Activated CD4-positive, alpha-beta T cell treated with anti-CD3 and anti-CD28 coated beads for 36 hours (primary cell): ENCODE measurements at regions not wholly inside any gene's neighbourhood (a gene's known extent, or its start where the extent isn't known, plus 50 kb on each side); places are given as distances from the start of the nearest gene placed in this dataset.

Source experiments
- ATAC-seq: fragments of 200-7000 bp; cut with Tn5 transposase; one replicate; pipeline ENCODE4 v1.10.0; 2021; ENCODE audit warnings: mild to moderate bottlenecking, moderate library complexity
- CTCF ChIA-PET: fragments of 350-600 bp; sonication (Branson Sonifier 250); formaldehyde crosslinking; loops from one replicate; lab custom pipeline; 2021; ENCODE audit warnings: antibody characterized with exemption; lab: Charles Lee
- POLR2A ChIA-PET: fragments of 350-600 bp; sonication (Branson Sonifier 250); formaldehyde crosslinking; loops from one replicate; lab custom pipeline; 2021; ENCODE audit warnings: antibody characterized with exemption, inconsistent platforms; lab: Charles Lee
- DNase-seq: peaks from one replicate; pipeline ENCODE4 v3.0.0-alpha.2; 2020
- H3K27ac Mint-ChIP-seq: one replicate; pipeline ENCODE4 v1.8.0; 2021; ENCODE audit warnings: mixed read lengths
- H3K27me3 Mint-ChIP-seq: one replicate; pipeline ENCODE4 v1.8.0; 2021; ENCODE audit warnings: mixed read lengths
- H3K36me3 Mint-ChIP-seq: one replicate; pipeline ENCODE4 v1.8.0; 2021; ENCODE audit warnings: low read depth, mixed read lengths
- H3K4me1 Mint-ChIP-seq: one replicate; pipeline ENCODE4 v1.8.0; 2021; ENCODE audit warnings: mixed read lengths
- H3K4me3 Mint-ChIP-seq: one replicate; pipeline ENCODE4 v1.8.0; 2021; ENCODE audit warnings: mild to moderate bottlenecking, moderate library complexity, mixed read lengths
- H3K9me3 Mint-ChIP-seq: one replicate; pipeline ENCODE4 v1.8.0; 2021; ENCODE audit warnings: low read depth, mixed read lengths
- intact Hi-C, 2 experiments: fragments of 100-400 bp; cut with DNase I in 1 of 2; cut with micrococcal nuclease in 1 of 2; formaldehyde crosslinking; loops; one replicate each; pipeline versions ENCODE4 v1.14.2 to v1.15.1; 2022 to 2024; cut with DNase I, micrococcal nuclease

GRCh38 chr16:8217201-8217600 is 373.1 kb downstream of the TMEM114 start:
- ChIA-PET POLR2A (no interaction called here), CTCF (no interaction called here)
- no peak for DNase-seq
- ATAC-seq, result no peak
- intact Hi-C loops, result no loop called here
- Mint-ChIP-seq H3K4me3 (no peak overlapping the region), H3K4me1 (no peaks in the 10 kb centered on the region), H3K9me3 (peaks cover 21% of the 10 kb centered on the region), H3K27me3 (no peaks in the 10 kb centered on the region), H3K36me3 (no peaks in the 10 kb centered on the region), H3K27ac (no peak overlapping the region)

DNA sequence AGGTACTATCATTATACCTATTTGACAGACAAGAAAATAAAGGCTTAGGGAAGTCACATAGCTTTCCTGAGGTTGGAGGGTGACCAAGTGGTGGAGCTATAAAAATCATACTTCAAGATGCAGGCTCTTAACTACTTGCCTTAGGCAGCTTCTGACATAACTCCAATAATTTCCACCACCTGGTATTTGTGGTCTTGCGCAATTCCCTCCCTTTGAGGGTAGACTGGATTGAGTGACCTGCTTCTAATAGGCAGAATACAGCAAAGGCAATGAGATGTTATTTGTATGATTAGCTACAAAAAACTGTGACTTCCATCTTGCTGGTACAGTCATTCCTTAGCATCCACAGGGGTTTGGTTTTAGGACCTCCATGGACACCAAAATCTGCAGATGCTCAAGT is 385.5 kb downstream of the TMEM114 start:
- ChIA-PET POLR2A (no interaction called here), CTCF (no interaction called here)
- H3K27ac Mint-ChIP-seq, result no peak overlapping the region
- H3K4me3 Mint-ChIP-seq, result no peak overlapping the region
- no peaks in the 10 kb centered on the region for H3K36me3 Mint-ChIP-seq
- no peaks in the 10 kb centered on the region for H3K27me3 Mint-ChIP-seq
- DNase-seq (no peak), ATAC-seq (no peak)
- intact Hi-C loops, result no loop called here
- peaks cover 6% of the 10 kb centered on the region for H3K9me3 Mint-ChIP-seq
- no peaks in the 10 kb centered on the region for H3K4me1 Mint-ChIP-seq

DNA sequence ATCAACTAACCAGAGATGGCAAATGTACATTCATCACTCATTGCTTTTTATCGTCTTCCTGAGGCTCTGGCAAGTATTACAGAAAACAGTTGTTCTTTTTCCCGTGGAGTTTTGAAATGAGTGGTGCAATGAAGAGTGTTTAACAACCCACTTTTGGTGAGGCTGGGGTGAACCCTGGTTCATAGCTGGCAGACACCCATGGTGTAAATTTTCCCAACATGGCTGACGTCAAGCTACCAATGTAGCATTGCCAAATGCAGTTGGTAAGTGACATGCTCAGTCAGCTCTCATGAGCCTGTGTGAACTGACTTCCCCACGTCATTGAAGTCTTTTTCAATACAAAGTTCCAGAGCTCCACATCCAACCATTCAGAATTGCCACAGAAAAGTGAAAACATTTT is 386.2 kb downstream of the TMEM114 start:
- CTCF ChIA-PET, result no interaction called here
- POLR2A ChIA-PET, result no interaction called here

DNA sequence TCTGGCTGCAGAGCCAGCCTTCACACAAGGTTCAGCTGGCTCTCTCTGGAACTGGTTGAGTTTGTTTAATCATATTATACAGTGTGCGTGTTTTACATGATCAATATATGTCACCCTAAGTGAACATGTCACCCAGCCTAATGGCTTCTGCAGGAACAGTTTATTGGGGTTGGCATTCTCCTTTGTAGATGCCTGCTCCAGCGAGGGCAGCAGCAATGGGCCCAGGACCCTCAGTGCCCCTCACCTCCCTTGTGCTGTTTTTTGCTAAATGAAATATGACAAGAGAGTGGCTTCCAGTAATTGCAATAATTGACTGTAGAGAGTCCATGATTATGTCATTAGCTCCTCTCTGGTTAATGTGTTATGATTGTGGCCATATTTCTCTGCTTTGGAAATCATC is 387.2 kb downstream of the TMEM114 start:
- no peaks in the 10 kb centered on the region for H3K4me1 Mint-ChIP-seq
- no peak for DNase-seq
- no peaks in the 10 kb centered on the region for H3K36me3 Mint-ChIP-seq
- peaks cover 6% of the 10 kb centered on the region for H3K9me3 Mint-ChIP-seq
- ChIA-PET POLR2A (no interaction called here), CTCF (no interaction called here)
- intact Hi-C loops, result no loop called here
- no peak overlapping the region for H3K4me3 Mint-ChIP-seq
- no peak for ATAC-seq
- no peak overlapping the region for H3K27ac Mint-ChIP-seq
- no peaks in the 10 kb centered on the region for H3K27me3 Mint-ChIP-seq

More for the DNA sequence above, 386.2 kb downstream of the TMEM114 start:
- DNase-seq (no peak), ATAC-seq (no peak)
- Mint-ChIP-seq H3K27ac (no peak overlapping the region), H3K4me3 (no peak overlapping the region), H3K27me3 (no peaks in the 10 kb centered on the region), H3K9me3 (peaks cover 6% of the 10 kb centered on the region), H3K4me1 (no peaks in the 10 kb centered on the region), H3K36me3 (no peaks in the 10 kb centered on the region)
- intact Hi-C loops, result no loop called here

- intact Hi-C loops, result no loop called here
- ChIA-PET CTCF (no interaction called here), POLR2A (no interaction called here)
- no peak for ATAC-seq
- no peaks in the 10 kb centered on the region for H3K36me3 Mint-ChIP-seq
- peaks cover 6% of the 10 kb centered on the region for H3K9me3 Mint-ChIP-seq
- no peak overlapping the region for H3K4me3 Mint-ChIP-seq
- DNase-seq, result no peak
- H3K27me3 Mint-ChIP-seq, result no peaks in the 10 kb centered on the region
- no peak overlapping the region for H3K27ac Mint-ChIP-seq
- no peaks in the 10 kb centered on the region for H3K4me1 Mint-ChIP-seq
Observed at GRCh38 chr16:8200839-8201238, 389.5 kb downstream of the TMEM114 start.

- intact Hi-C loops, result no loop called here
- ChIA-PET POLR2A (no interaction called here), CTCF (no interaction called here)
- Mint-ChIP-seq H3K27ac (no peak overlapping the region), H3K27me3 (no peaks in the 10 kb centered on the region), H3K36me3 (no peaks in the 10 kb centered on the region), H3K9me3 (peaks cover 6% of the 10 kb centered on the region), H3K4me3 (no peak overlapping the region), H3K4me1 (no peaks in the 10 kb centered on the region)
- DNase-seq (no peak), ATAC-seq (no peak)
Observed at GRCh38 chr16:8199390-8199789, 390.9 kb downstream of the TMEM114 start.

- no peak overlapping the region for H3K27ac Mint-ChIP-seq
- peaks cover 10% of the 10 kb centered on the region for H3K9me3 Mint-ChIP-seq
- ChIA-PET CTCF (interaction anchor here (0.7 kb wide), 1 partner anchor 75 kb away, joined by 3 read pairs; no protein-coding TSS in a partner anchor), POLR2A (no interaction called here)
- H3K4me1 Mint-ChIP-seq, result no peaks in the 10 kb centered on the region
- DNase-seq (peak; percentile 6), ATAC-seq (no peak)
- no peak overlapping the region for H3K4me3 Mint-ChIP-seq
- intact Hi-C loops, result no loop called here
- no peaks in the 10 kb centered on the region for H3K27me3 Mint-ChIP-seq
- H3K36me3 Mint-ChIP-seq, result no peaks in the 10 kb centered on the region
Observed at GRCh38 chr16:8194794-8195193, 395.5 kb downstream of the TMEM114 start.

GRCh38 chr16:8188841-8189240 is 401.5 kb downstream of the TMEM114 start:
- POLR2A ChIA-PET, result no interaction called here
- H3K4me1 Mint-ChIP-seq, result no peaks in the 10 kb centered on the region
- CTCF ChIA-PET, result no interaction called here
- H3K9me3 Mint-ChIP-seq, result peaks cover 12% of the 10 kb centered on the region
- DNase-seq (no peak), ATAC-seq (no peak)
- H3K27ac Mint-ChIP-seq, result no peak overlapping the region
- no peak overlapping the region for H3K4me3 Mint-ChIP-seq
- intact Hi-C loops, result no loop called here
- no peaks in the 10 kb centered on the region for H3K27me3 Mint-ChIP-seq
- H3K36me3 Mint-ChIP-seq, result no peaks in the 10 kb centered on the region

- CTCF ChIA-PET, result interaction anchor here (0.8 kb wide), 1 partner anchor 80 kb away, joined by 3 read pairs; no protein-coding TSS in a partner anchor
- Mint-ChIP-seq H3K4me3 (no peak overlapping the region), H3K4me1 (no peaks in the 10 kb centered on the region), H3K36me3 (no peaks in the 10 kb centered on the region), H3K27me3 (no peaks in the 10 kb centered on the region), H3K9me3 (peaks cover 18% of the 10 kb centered on the region), H3K27ac (no peak overlapping the region)
- intact Hi-C loops, result no loop called here
- DNase-seq (no peak), ATAC-seq (no peak)
- POLR2A ChIA-PET, result no interaction called here
Observed at GRCh38 chr16:8187782-8188372, 402.4 kb downstream of the TMEM114 start.

DNA sequence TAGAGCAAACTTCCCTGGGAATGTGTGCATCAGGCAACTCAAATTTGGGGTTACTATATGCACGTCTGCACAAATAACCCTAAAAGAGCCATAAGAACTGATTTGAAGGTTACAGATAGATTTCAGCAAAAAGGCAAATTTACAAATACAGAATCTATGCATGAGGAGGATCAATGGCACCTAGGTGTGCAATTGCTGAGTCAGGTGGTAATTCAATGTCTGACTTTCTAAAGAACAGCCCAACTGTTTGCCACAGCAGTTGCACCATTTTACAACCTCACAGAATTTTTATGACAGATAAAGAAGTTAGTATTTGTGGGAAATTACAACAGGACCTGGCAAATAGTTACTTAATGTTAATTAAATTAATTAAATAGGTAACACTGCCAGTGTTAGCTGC is 405.5 kb downstream of the TMEM114 start:
- DNase-seq (no peak), ATAC-seq (no peak)
- Mint-ChIP-seq H3K4me1 (no peaks in the 10 kb centered on the region), H3K36me3 (no peaks in the 10 kb centered on the region), H3K4me3 (no peak overlapping the region), H3K9me3 (peaks cover 8% of the 10 kb centered on the region), H3K27ac (no peak overlapping the region), H3K27me3 (no peaks in the 10 kb centered on the region)
- intact Hi-C loops, result no loop called here
- ChIA-PET CTCF (no interaction called here), POLR2A (no interaction called here)

DNA sequence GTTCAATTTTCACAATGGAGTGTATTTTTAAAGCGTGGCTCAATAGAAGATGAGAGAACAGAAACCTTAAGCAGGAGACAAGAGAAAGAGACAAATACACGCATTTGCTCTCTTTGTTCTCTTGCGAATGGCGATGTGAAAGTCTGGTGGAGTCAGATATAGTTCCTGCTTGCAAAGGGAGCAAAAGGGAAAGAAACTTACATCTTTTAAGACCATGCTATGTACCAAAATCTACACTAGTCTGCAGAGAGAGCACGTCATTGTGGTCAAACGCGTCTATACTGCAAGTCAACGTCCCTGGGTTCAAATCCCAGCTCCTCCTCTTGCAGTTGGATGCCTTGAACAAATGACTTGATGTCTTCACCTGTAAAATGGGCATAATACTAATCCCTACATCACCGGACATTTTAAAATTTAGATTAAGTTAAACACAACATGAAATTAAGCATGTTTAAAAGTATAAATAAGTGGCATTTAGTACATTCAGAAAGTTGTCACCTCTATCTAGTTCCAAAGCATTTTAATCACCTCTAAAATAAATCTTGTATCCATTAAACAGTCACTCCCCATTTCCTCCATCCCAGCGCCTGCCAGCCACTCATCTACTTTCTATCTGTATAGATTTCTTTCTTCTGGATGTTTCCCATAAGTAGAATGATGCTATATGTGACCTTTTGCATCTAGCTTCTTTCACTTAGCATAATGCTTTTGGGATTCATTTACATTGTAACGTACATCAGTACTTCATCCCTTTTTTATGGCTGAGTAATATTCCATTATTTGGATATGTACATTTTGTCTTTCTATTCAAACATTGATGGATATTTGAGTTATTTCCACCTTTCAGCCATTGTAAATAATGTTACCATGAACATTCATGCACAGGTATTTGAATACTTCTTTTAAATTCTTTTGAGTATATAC is 406.9 kb downstream of the TMEM114 start:
- Mint-ChIP-seq H3K9me3 (peaks cover 8% of the 10 kb centered on the region), H3K4me3 (no peak overlapping the region), H3K27ac (no peak overlapping the region), H3K4me1 (no peaks in the 10 kb centered on the region), H3K36me3 (no peaks in the 10 kb centered on the region), H3K27me3 (no peaks in the 10 kb centered on the region)
- intact Hi-C loops, result no loop called here
- ChIA-PET POLR2A (no interaction called here), CTCF (no interaction called here)
- DNase-seq (no peak), ATAC-seq (no peak)

- Mint-ChIP-seq H3K27ac (no peak overlapping the region), H3K9me3 (peaks cover 8% of the 10 kb centered on the region)
- POLR2A ChIA-PET, result no interaction called here
Observed at GRCh38 chr16:8182761-8183160, 407.6 kb downstream of the TMEM114 start.

More at GRCh38 chr16:8182761-8183160, 407.6 kb downstream of the TMEM114 start:
- peak; percentile 2 for DNase-seq
- Mint-ChIP-seq H3K4me3 (no peak overlapping the region), H3K27me3 (no peaks in the 10 kb centered on the region), H3K36me3 (no peaks in the 10 kb centered on the region), H3K4me1 (no peaks in the 10 kb centered on the region)
- ATAC-seq, result no peak
- intact Hi-C loops, result no loop called here
- CTCF ChIA-PET, result no interaction called here
